Fibroblast of mammary gland (primary cell): ENCODE measurements at regions not wholly inside any gene's neighbourhood (a gene's known extent, or its start where the extent isn't known, plus 50 kb on each side); places are given as distances from the start of the nearest gene placed in this dataset.

Experiments used
- DNase-seq: peaks from one replicate; pipeline ENCODE4 v3.0.0-alpha.2; 2010; ENCODE audit warnings: low read depth
- H3K4me3 ChIP-seq: 2 replicates; pipeline ENCODE4 v1.5.1; 2011; ENCODE audit warnings: low read depth, mild to moderate bottlenecking, low read length, moderate library complexity; ENCODE audit not compliant: control insufficient read depth
- TF ChIP-seq, protein P1 (sequence below): conservative IDR thresholded peaks from 2 replicates; pipeline ENCODE4 v1.5.1; 2011; ENCODE audit warnings: low read depth, low read length, inconsistent platforms; ENCODE audit not compliant: control insufficient read depth, insufficient read depth

DNA sequence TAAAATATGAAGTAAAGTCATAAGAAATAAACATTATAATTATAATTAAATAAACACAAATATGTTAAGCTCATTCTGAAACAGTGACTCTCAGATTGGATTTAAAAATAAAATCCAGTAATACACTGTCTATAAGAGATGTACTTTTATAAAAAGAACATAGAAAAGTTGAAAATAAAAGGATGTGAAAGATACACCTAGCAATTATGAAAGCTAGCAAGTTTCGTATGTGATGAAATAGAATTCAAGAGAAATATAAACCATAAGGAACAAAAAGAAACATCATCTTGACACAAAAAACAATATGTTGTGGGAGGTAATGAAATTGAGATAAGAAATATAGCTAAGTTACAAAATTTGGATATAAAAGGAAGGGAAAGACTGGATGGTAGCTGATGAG, 128.6 kb upstream of the CNR1 start:
- TF ChIP-seq, protein P1, sequence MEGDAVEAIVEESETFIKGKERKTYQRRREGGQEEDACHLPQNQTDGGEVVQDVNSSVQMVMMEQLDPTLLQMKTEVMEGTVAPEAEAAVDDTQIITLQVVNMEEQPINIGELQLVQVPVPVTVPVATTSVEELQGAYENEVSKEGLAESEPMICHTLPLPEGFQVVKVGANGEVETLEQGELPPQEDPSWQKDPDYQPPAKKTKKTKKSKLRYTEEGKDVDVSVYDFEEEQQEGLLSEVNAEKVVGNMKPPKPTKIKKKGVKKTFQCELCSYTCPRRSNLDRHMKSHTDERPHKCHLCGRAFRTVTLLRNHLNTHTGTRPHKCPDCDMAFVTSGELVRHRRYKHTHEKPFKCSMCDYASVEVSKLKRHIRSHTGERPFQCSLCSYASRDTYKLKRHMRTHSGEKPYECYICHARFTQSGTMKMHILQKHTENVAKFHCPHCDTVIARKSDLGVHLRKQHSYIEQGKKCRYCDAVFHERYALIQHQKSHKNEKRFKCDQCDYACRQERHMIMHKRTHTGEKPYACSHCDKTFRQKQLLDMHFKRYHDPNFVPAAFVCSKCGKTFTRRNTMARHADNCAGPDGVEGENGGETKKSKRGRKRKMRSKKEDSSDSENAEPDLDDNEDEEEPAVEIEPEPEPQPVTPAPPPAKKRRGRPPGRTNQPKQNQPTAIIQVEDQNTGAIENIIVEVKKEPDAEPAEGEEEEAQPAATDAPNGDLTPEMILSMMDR = no peak
- H3K4me3 ChIP-seq = no peak overlapping the region
- no peak for DNase-seq

DNA sequence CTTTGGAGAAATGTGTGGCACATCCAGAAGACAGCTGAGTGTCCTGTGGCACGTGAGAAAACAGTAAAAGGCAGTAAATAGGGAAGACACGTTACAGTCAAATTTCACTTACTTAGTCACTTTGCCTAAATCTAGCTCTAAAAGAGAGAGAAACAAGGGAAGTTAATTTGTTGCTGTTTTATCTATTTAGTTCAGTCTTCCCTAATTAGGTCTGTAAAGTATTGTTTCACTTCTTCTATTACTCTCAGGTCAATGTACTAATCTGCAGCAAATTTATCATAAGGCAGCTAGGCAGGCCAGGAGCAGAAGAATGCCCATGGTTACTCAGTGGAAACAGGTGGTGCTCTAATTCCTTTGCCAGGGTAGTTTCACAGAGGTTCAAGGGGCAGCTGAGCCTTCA, 124.3 kb upstream of the CNR1 start:
- TF ChIP-seq, protein P1 = no peak
- no peak overlapping the region for H3K4me3 ChIP-seq

DNA sequence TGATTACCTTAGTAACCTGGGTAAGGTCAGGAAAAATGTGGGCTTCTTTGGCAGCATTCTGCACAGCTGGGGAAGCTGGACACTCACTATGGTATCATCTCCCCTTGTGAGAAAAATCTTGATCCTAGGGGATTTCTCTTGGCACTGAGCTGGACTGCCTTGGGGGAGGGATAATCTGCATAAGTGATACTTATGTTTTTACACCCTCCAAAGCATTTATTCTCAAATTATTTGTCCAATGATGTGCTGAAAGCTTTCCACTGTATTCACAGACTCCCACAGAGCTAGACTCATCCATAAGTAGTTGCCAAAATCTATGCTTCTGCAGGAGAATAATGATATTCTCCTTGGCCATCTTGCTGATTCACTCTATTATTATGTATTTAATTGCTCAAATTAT, 121.5 kb upstream of the CNR1 start:
- DNase-seq = peak; percentile 75
- no peak overlapping the region for H3K4me3 ChIP-seq
- TF ChIP-seq, protein P1 = no peak

More for the DNA sequence above, 124.3 kb upstream of the CNR1 start:
- no peak for DNase-seq

DNA sequence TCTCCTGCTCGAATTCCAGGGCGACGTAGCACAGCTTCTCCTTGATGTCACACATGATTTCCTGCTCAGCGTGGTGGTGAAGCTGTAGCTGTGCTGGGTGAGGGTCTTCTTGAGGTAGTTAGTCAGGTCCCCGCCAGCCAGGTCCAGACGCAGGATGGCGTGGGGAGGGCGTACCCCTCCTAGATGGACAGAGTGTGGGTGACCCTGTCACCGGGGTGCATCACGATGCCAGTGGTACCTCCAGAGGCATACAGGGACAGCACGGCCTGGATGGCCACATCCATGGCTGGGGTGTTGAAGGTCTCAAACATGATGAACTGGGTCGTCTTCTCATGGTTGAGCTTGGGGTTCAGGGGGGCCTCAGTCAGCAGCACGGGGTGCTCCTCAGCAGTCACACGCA, 110.2 kb upstream of the CNR1 start:
- TF ChIP-seq, protein P1 = no peak
- no peak overlapping the region for H3K4me3 ChIP-seq
- no peak for DNase-seq

DNA sequence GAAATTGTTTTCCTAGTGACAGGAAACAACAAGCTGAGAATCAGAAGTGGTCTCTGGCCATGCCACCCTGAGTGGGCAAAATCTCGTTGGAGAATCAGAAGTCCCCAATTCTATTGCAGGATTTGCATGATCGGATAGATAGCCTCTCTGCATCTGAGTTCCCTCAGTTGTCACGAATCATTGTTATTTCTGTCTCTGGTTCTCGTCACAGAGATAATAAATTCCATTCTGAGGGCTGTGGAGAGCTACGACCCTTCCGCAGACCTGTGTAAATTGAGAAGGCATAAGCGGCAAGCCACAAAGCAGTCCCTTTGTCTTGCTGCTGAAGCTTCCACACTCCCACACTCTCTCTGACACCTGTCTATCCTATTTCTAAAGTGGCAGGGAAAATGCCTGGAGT, 102.4 kb upstream of the CNR1 start:
- TF ChIP-seq, protein P1 = no peak
- no peak for DNase-seq
- H3K4me3 ChIP-seq = no peak overlapping the region

DNA sequence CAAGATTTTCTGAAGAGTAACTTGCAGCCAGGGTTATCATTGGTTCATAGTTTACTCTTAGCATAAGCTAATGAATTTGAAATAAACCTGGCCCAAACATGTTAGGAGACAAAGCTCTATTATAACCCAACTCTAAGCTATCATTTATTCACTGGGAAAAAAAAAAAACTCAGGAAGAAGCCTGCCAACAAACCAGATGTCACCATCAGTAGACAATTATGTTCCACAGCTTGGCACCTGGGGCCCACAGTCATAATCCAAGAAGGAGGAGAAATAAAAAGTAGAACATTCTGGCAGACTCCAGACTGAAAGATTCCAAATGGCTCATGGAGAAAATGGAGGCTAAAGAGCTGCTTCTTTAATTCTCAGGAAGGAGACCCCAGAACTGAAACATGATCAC, 100.0 kb upstream of the CNR1 start:
- TF ChIP-seq, protein P1 = no peak
- DNase-seq = no peak

DNA sequence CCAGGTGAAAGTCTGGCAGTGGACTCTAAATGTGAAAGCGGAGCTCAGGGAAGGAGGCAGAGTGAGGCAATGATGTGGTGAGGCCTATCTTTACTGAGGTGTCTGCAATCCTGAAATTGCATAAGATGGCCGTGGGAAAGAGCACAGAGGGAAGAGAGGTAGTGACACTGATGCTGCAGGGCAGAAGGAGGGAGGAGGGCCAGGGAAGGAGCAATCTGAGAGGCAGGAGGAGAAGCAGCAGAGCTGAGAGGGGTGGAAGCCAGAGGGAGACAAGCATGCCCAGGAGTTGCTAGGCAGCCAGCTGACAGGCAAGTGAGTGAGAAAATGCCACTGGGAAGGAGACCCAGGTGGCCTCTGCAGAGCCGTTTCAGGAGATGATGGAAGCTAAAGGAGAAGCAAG, 97.4 kb upstream of the CNR1 start:
- peak; percentile 32 for DNase-seq
- H3K4me3 ChIP-seq = no peak overlapping the region
- TF ChIP-seq, protein P1 = no peak

More for the DNA sequence above, 100.0 kb upstream of the CNR1 start:
- H3K4me3 ChIP-seq = no peak overlapping the region
